NCI-H69 (cell line): ENCODE measurements at regions not wholly inside any gene's neighbourhood (a gene's known extent, or its start where the extent isn't known, plus 50 kb on each side); places are given as distances from the start of the nearest gene placed in this dataset.

ENCODE experiments used
- DNase-seq: peaks from one replicate; lab custom pipeline; 2025; lab: John Stamatoyannopoulos, UW

DNA sequence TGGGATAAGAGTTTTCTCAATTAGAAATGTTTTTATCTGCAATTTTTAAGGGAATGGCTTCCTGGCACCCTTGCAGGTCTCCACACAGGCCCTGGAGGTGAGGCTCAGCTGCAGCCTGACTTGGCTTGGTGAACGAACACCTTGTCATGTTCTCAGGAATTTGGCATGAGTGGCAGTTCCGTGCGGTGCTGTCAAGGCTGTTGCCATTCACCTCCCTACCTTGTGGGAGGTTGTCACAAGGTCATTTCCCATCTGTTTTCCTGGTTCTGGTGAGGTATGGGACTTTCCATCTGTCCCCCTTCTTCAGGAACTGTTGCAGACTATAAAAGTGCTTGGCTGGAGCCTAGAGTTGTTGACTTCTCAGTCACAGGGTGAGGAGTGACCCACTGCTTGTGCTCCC is 82.9 kb downstream of the ELOVL4 start:
- DNase-seq, result no peak

DNA sequence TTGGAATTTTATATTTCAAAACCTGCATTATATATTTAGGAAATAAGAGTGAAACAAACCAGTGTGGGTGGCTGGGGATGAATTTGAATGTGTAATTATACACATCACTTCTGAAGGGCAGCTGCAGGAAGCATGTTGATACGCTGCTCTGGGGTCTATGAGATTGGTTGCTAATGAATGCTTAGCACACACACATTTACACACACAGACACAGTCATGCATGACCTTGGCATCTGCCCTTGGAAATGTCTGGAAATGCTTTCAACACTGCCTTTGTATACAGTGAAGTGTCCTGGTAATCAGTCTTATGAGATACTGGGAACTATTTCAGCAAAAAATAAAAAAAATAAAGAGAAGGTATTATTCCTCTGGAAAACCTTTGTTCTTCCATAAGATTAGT is 83.4 kb downstream of the ELOVL4 start:
- peak; percentile 85 for DNase-seq

DNA sequence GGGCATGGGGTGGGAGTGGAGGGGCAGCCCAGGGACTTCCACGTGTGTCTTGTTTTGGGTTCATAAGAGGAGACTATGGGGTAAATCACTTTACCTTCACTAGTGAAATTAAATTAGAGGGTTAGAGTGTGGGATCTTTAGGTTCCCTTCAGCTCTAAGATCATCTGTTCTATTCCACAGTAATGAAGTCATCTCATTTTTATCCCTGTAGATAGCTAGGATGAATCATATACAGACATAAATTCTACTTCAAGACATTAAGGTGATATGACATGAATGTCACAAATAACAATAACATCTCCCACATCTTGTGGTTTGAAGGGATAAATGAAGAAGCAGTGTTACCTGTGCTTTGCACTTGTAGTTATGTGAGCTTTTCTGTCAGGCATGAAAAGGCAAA is 83.8 kb downstream of the ELOVL4 start:
- no peak for DNase-seq

DNA sequence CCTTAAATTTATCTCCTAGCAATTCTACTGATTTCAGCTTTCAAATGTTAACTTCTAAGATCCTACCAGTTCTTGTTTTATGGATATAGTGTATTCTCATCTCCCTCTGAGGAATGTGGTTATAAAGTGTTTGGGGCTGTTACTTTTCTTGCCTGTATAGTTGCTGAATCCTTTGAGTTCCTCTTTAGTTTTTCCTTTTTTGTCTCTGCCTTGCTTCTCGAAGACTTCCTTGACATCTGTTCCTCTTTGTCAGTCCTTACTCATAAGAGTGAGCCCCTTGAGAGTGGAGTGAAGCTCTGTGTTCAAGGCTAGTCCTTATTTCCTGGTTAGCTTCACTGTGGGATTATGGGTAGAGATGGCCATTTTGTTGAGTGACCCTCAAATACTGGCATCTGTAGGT is 84.6 kb downstream of the ELOVL4 start:
- no peak for DNase-seq

DNA sequence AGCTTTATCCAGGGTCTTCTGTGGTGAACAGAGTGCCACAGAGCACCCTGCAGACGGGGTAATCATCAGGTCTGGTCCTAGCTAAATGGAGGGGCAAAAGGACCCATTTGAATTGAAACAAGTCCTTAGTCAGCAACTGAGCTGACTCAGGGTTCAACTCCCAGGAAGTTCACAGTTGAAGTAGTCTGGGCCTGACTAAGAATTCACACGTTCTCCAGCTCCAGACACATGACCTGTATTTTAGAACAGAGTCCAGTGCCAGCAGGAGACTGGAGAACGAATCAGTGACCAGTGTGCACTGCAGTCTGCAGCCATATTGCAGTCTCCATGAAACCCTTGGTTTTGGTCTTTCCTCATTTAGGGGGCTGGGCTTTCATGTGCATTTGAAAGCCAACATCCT is 85.2 kb downstream of the ELOVL4 start:
- DNase-seq, result no peak

DNA sequence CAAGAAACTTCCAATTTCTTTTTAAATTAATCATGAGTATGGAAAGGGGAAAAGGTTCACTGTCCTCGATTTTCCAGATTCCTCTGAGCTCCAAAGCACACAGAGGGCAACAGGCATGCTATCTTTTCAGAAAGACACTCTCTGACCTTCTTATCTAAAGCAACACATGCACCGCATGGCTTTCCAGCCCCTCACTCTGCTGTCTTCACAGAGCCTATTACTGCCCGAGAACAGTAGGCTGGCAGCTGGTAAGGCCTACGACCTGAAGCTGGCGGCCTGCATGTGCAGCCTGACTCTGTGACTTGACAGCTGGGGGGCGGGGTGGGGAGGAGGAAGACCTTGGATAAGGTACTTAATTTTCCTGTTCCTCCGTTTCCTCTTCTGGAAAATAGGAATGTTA is 86.3 kb downstream of the ELOVL4 start:
- no peak for DNase-seq

DNA sequence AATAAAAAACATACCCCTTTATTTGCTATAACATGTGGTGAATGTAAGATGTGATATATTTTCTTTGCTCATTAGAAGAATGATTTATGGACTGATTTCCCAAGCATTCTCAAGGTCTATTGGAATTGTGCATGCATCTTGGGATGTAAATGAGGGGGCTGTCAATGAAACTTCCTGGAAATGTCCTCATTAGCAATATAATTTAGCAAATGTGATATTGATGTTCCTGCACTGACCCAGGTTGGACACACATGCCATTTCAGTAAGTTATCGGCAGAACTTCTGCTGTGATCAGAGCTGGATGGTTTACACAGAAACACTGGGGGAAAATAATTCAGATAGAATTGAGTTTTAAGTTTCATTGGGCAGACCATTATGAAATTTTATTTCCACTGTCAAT is 99.9 kb downstream of the ELOVL4 start:
- no peak for DNase-seq

DNA sequence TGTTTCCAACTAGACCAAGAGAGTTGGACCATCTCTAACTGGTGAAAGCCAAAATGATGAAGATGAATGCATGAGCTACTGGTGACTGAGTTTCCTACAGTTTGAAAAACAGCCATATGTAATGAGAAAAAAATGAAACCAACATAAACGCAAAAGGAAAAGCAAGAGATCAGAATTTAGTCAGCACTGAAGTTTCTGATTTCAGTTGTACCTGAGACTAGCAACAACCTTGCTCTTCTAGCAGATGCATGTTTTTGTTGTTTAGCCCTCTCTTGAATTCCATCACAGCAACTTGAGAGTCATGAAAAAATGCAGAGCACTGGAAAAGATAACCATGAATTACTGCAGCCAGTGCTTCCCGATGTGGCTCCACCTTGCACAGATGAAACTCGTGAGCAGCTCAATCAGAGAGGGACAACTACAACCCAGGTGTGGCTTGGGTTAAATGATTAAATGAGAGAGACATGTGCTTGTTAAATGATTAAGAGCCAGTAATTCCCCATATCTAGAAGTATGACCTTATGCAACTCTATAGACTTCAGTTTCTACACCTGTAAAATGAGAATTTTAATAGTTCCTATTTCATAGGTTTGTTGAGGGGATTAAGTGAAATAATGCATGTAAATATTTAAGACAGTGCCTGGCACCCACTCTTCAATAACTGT is 104.8 kb downstream of the ELOVL4 start:
- no peak for DNase-seq

DNA sequence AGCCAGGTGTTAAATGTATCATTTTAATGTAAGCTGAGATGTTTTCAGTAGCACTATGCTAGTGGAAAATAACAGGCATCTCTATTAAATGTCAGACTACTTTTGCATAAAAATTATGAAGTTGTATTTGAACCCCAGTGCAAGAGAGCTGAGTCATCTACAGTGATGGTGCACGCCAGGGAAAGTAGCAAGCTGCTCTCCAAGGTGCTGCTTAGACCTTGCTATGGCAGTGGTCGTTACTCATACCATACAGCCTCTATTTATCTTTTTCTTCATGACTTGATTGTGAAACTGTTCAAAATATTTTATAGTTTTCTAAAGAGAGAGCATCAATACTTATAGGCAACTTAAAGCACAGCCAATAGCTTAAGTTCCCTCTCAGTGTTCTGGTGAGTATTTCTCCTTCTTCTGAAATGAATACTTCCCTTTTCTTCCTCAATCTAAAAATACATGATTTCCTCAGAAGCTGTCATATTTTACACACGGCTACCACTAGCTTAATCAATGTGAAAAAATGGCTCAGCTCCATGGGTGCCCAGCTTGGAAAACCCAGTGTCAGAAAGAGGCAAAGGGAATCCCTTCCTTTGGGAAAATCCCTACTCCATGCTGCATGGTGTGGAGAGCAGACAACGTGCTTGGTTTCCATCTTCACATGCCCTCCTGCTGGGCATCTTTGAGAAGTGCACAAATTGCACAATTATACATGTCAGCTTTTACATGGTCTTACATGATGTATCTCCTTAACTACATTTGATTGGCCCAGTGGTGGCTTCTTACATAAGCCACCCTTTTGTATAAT is 105.6 kb downstream of the ELOVL4 start:
- DNase-seq, result no peak

DNA sequence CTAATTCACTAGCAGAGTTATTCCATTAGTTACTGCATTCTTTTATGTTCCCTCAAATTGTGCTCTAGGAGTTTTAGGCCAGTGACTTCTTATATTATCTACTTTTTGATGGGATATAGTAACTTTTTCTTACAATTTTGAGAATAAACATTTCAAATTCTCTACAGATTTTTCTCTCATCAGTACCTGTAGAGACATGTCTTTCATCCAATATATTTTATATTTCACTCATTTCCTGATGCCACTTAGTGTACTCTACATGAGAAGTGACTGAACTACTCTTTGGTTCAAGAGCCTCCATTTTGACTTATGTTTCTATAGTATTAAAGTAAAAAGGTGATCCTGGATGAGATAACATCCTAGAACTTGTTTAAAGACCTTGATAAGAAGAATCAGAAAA is 108.5 kb downstream of the ELOVL4 start:
- DNase-seq, result no peak

DNA sequence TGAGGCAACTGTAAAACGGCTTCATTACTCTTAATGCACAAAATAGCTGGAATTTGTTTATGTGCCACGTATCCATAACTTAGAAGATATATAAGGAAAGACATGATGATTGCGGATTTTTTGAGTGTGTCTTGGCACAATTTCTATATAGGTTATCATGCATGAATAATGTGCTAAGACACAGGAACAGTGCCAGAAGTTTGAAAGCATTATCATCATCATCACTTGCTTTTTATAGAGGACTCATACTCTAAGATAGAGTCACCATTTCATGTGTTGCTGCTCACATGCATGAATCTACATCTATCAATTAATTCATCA is 113.4 kb downstream of the ELOVL4 start:
- peak; percentile 49 for DNase-seq

DNA sequence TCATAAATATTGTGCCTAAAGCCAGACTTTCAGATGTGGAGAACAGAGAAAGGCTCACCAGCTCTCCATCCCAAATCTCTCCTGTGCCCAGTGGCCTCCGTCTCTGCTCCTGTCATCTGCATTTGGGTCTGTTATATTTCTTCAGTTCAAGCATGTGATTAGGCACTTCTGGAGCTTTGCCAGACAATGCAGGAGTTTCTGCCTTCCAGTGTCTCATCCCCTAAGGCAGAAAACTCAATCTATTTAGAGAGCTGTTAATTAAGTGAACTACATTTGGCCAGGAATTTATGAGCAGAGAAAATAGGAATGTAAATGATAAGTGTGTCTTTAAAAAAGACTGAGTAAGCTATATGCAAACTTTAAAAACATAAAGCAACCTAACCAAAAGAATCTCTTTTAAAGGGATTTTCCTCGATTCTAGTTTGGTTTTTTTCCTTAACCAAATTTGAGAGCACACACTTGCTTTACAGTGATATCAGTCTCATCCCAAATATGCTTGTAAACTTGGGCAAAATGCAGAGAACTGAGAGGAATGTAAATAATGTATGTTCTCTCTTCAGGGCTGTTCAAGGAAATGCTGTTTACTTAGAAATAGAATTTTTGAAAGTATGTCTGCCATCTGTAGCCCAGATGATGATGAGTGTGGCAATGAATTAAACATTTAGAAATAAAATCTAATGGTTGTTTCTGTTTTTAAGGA is 113.9 kb downstream of the ELOVL4 start:
- DNase-seq, result peak; percentile 98

DNA sequence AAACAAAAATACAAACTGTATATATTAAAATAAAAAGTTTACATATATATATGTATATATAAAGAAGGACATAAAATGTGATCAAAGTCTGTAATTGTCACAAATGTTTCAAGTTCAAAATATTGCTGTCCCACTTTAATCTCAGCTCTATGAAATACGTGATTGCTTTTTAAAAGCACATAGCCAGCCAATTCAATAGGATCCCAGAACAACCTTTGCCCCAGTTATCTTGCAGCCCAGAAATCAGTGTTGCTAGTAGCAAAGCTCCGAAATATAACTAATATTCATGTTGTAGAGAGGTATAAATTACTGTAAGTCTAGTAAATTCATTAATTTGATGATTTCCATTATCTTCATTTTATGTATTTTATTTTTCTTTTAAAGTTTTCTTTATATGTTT is 114.6 kb downstream of the ELOVL4 start:
- DNase-seq, result no peak

DNA sequence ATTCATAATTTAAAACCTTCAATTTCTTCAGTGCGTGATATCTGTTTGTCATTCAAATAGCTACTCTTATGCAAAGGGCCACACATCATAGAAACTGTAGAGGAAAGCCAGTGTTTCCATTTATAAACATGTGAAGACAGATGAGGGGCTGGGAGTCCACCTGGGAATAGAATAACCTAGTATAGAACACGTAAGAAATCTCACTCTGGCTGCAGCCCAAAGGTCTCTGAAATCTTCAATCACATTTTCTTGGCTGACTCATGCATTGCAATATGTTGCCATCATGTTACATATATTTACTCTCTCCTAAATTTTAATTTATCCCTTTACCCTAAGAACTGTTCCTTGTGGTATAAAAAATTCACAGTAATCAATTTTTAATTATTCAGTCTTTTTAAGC is 123.2 kb downstream of the ELOVL4 start:
- peak; percentile 55 for DNase-seq

DNA sequence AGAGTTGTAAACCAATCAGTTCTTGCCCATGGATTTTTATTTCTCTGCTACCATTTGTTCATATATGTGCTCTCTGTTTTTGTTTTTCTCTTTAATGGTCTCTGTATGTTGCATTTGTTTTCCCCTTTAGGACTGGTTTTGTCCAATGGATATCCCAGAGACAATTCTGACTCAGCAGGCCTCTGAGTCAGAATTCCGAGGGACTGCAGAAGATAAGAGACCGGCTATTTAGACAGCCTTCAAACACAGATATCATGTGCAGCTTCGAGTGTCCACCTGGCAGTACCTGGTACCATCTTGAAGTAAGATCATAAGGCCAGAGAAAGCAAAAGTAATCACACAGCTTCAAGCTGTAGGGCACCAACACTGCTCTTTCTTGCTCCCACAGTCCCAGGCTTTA is 125.5 kb downstream of the ELOVL4 start:
- DNase-seq, result no peak

DNA sequence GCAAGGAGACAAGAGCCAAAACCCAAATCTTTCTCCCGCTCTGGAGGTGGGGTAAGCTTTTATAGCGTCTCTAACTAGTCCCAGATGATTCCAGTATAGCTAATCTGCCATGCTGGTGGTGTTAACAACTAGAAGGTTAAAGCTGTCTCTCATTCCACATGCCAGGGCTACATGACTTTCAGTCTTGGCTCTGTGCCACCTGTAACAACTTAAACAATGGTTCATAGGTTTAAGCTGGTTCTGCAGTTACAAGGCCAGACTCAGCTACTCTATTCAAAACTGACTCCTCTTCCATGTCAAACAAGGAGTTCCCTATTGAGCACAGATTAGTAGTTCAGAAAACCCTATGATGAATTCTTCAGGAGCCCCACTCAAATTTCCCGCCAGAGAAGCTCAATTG is 128.9 kb downstream of the ELOVL4 start:
- DNase-seq, result peak; percentile 66

DNA sequence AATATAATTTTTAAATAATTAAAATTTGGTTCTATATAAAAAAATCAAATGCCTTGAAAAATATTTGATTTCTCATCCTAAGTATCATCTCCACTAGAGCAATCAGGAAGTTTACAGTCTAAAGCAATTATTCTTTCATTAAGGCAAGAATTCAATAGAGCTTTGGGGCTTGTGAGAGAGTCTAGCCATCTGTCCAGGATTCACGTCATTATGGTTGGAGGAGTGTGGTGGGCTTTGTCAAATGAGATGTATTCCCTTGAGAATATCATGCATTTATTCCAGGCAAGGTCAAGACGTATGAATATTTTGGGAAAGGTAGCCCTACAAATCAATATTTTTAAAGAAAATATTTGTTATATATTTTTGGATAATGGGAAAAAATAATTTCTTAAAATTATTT is 132.4 kb downstream of the ELOVL4 start:
- peak; percentile 92 for DNase-seq

DNA sequence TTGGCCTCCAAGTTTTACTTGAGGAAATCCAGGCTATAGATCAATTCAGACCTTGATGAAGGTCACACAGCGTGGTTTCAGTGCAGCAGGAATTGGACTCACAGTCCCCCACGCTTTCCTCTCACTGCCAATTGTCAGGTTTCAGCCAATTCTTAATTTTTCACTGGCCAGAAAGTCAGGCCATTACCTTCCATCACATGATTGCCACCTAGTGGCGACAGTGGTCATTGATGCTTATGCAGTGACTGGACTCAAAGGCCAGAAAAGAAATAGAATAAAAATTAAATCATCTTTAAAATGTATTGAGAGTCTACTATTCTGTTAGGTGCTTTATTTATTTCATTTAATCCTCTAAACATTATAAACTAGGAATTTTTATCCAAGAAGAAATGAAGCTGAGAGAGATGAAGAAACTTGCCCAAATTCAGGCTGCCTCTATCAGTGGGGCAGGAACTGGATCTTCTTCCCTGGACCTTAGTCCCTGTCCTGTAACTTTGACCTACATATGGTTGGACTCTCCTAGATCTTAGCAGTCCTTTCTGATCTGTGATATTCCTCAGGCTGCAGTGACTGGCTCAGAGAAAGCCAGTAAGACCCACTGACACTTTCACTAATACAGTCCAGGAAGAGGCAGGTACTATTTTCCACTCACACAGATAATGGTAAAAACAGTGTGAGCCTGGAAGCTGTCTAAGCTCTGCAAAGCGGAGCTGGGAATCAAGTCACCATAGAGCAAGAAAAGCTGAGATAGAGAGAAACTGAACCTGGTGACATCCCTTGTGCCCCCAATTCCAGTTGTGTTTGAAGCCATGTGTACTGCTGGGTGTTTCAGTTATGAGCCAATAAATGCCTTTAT is 133.3 kb downstream of the ELOVL4 start:
- peak; percentile 94 for DNase-seq

DNA sequence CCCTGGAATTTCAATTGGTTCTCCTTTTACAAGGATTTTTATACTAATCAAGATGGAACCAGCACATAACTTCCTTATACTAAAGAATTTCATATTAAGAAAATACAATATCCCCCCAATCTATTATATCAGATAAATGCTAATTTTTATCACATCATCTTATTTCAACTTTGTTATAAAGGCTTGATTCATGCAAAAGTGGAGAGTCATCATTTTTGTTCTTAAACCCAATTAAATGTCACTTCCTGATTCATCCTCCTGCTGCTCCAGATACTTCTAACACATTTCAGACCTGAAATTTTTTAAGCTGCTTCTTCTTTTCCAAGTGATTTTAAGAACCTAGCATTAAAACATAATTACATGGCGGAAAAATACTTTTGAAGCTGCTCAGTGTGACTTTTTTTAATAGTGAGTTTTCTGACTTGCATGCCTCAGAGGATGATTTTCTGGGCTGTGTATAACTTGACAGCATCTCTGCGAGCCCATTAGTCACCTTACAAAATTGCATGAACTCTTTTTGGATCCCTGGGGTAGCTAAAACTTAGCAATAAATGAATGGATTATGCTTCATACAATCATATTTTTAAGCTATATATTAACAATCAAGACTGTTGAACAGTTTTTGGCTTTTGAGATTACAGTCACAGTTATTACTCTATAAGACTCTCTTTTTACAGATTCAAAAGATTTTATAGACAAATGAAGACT is 134.1 kb downstream of the ELOVL4 start:
- peak; percentile 68 for DNase-seq

DNA sequence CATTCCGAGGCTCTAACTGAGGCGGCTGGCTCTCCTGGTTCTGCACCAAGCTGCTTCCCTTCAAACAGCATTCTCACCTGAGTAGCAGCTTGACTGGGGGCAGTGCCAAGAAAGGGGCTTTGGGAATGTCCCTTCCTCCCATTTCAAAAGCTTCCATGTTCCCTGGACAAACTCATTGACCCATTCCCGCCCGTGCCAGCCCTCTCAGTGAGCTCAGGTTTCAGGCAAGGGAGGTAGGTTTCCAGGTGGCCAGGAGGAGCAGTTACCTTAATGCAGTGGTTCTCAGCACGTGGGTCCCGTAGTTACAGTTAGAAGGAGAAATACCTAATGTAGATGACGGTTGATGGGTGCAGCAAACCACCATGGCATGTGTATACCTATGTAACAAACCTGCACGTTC is 135.2 kb downstream of the ELOVL4 start:
- peak; percentile 93 for DNase-seq

DNA sequence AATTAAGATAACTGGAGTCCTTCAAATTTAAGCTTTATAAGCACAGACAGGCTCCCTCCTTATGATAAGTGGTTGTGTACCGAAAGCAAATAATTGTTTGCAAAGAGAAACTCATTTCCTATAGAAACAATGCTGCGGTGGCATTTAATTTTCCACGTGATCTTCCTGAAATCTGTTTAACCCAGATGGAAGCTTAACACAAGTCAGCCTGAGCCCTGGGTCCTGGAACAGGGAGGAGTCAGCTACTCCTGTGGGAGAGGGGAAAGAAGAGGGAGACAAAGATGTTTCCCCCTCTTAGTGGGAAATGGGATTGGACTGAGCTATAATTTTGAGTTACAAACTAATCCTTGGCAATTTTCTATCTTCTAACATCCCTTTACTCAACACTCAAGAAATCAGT is 136.5 kb downstream of the ELOVL4 start:
- peak; percentile 96 for DNase-seq
